GM10266 (cell line): ENCODE measurements at regions not wholly inside any gene's neighbourhood (a gene's known extent, or its start where the extent isn't known, plus 50 kb on each side); places are given as distances from the start of the nearest gene placed in this dataset.

Source experiments
- DNase-seq: peaks from one replicate; pipeline ENCODE4 v3.0.0; 2012; ENCODE audit errors: extremely low spot score
- TF ChIP-seq, protein P1 (sequence below): IDR thresholded peaks from 2 replicates; pipeline ENCODE4 v1.5.1; 2012; ENCODE audit warnings: mild to moderate bottlenecking, low read depth; ENCODE audit not compliant: control insufficient read depth, insufficient read depth; ENCODE audit errors: missing control alignments

DNA sequence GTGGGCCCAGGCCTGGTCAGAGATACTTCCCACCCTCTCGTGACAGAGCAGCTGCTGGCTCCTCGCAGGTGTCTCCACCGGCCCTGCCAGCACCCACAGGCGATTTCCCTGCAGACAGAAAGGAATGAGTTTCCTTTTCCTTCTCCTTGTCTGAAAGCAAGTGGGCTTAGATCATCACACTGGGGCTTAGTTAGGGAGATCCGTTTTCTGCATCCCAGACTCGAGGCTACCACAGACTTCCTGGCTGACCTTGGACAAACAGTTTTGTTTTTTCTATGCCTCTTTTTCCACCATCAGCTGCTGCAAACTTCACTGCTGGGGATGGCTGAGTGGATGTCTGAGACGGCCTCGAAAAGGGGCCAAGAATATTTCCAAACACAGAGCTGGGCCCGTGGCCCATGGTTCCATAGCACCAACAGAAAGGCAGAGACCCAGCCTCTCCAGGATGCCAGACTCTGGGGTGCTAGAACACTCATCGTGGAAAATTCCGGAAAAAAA is 86.5 kb downstream of the BANF2 start:
- no peak for DNase-seq
- TF ChIP-seq, protein P1, sequence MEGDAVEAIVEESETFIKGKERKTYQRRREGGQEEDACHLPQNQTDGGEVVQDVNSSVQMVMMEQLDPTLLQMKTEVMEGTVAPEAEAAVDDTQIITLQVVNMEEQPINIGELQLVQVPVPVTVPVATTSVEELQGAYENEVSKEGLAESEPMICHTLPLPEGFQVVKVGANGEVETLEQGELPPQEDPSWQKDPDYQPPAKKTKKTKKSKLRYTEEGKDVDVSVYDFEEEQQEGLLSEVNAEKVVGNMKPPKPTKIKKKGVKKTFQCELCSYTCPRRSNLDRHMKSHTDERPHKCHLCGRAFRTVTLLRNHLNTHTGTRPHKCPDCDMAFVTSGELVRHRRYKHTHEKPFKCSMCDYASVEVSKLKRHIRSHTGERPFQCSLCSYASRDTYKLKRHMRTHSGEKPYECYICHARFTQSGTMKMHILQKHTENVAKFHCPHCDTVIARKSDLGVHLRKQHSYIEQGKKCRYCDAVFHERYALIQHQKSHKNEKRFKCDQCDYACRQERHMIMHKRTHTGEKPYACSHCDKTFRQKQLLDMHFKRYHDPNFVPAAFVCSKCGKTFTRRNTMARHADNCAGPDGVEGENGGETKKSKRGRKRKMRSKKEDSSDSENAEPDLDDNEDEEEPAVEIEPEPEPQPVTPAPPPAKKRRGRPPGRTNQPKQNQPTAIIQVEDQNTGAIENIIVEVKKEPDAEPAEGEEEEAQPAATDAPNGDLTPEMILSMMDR = no peak
